Medulla oblongata (tissue), 1 donor: ENCODE measurements at regions not wholly inside any gene's neighbourhood (a gene's known extent, or its start where the extent isn't known, plus 50 kb on each side); places are given as distances from the start of the nearest gene placed in this dataset.

Experiments
- DNase-seq: peaks from one replicate; pipeline ENCODE4 v3.0.0-alpha.2; 2015; ENCODE audit errors: extremely low spot score

- DNase-seq, result no peak
Measured at GRCh38 chr6:40754461-40755045, 167.4 kb upstream of the LRFN2 start.

GRCh38 chr6:40753675-40754448 lies 166.7 kb upstream of the LRFN2 start:
- DNase-seq, result no peak

GRCh38 chr6:40753048-40753447 lies 165.9 kb upstream of the LRFN2 start:
- DNase-seq, result no peak

- no peak for DNase-seq
Measured at GRCh38 chr6:40744835-40745234, 157.7 kb upstream of the LRFN2 start.

GRCh38 chr6:40743690-40744446 lies 156.7 kb upstream of the LRFN2 start:
- DNase-seq, result no peak

GRCh38 chr6:40743226-40743625 lies 156.1 kb upstream of the LRFN2 start:
- no peak for DNase-seq

- no peak for DNase-seq
Measured at GRCh38 chr6:40740518-40740917, 153.4 kb upstream of the LRFN2 start.

GRCh38 chr6:40738551-40739193 lies 151.5 kb upstream of the LRFN2 start:
- DNase-seq, result no peak

GRCh38 chr6:40735521-40735920 lies 148.4 kb upstream of the LRFN2 start:
- DNase-seq, result no peak

GRCh38 chr6:40735121-40735520 lies 148.0 kb upstream of the LRFN2 start:
- no peak for DNase-seq

- no peak for DNase-seq
Measured at GRCh38 chr6:40734607-40735006, 147.4 kb upstream of the LRFN2 start.

- no peak for DNase-seq
Measured at GRCh38 chr6:40733770-40734396, 146.7 kb upstream of the LRFN2 start.

- no peak for DNase-seq
Measured at GRCh38 chr6:40733290-40733689, 146.1 kb upstream of the LRFN2 start.

- no peak for DNase-seq
Measured at GRCh38 chr6:40732878-40733277, 145.7 kb upstream of the LRFN2 start.

- DNase-seq, result no peak
Measured at GRCh38 chr6:40728643-40729042, 141.5 kb upstream of the LRFN2 start.

GRCh38 chr6:40727271-40727670 lies 140.1 kb upstream of the LRFN2 start:
- DNase-seq, result no peak

- no peak for DNase-seq
Measured at GRCh38 chr6:40726853-40727252, 139.7 kb upstream of the LRFN2 start.

- no peak for DNase-seq
Measured at GRCh38 chr6:40725390-40725789, 138.2 kb upstream of the LRFN2 start.

GRCh38 chr6:40724886-40725285 lies 137.7 kb upstream of the LRFN2 start:
- DNase-seq, result no peak

GRCh38 chr6:40723967-40724366 lies 136.8 kb upstream of the LRFN2 start:
- no peak for DNase-seq

- no peak for DNase-seq
Measured at GRCh38 chr6:40722553-40723258, 135.5 kb upstream of the LRFN2 start.
